HEK293T (cell line): ENCODE measurements at regions not wholly inside any gene's neighbourhood (a gene's known extent, or its start where the extent isn't known, plus 50 kb on each side); places are given as distances from the start of the nearest gene placed in this dataset.

Experiments used
- CTCF ChIA-PET: fragments of 350-600 bp; formaldehyde crosslinking; extraction: SDS; loops from one replicate; lab custom pipeline; 2021; ENCODE audit warnings: antibody characterized with exemption, inconsistent platforms; lab: Yijun Ruan, JAX
- POLR2A ChIA-PET: fragments of 350-600 bp; formaldehyde crosslinking; extraction: SDS; loops from one replicate; lab custom pipeline; 2020; ENCODE audit warnings: antibody characterized with exemption, inconsistent platforms; lab: Yijun Ruan, JAX
- DNase-seq: peaks from one replicate; pipeline ENCODE4 v3.0.0; 2012; ENCODE audit warnings: mixed read lengths; ENCODE audit errors: extremely low spot score
- ARNT ChIP-seq: fragments of 450-650 bp; IDR thresholded peaks from 2 replicates; pipeline ENCODE4 v1.6.1; 2017; ENCODE audit warnings: mild to moderate bottlenecking
- BHLHE40 ChIP-seq: fragments of 450-650 bp; IDR thresholded peaks from 2 replicates; pipeline ENCODE4 v1.6.1; 2016; ENCODE audit warnings: mild to moderate bottlenecking, moderate library complexity, borderline replicate concordance
- CTBP1 ChIP-seq: fragments of 450-650 bp; IDR thresholded peaks from 2 replicates; pipeline ENCODE4 v1.6.1; 2016; ENCODE audit warnings: borderline replicate concordance
- ELF4 ChIP-seq: fragments of 450-650 bp; IDR thresholded peaks from 2 replicates; pipeline ENCODE4 v1.6.1; 2017; ENCODE audit warnings: antibody characterized with exemption
- FOXA1 ChIP-seq: fragments of 450-650 bp; IDR thresholded peaks from 2 replicates; pipeline ENCODE4 v1.6.1; 2016; ENCODE audit warnings: mild to moderate bottlenecking
- FOXK2 ChIP-seq: fragments of 450-650 bp; IDR thresholded peaks from 2 replicates; pipeline ENCODE4 v1.6.1; 2016; ENCODE audit warnings: mild to moderate bottlenecking
- FOXM1 ChIP-seq: fragments of 450-650 bp; IDR thresholded peaks from 2 replicates; pipeline ENCODE4 v1.6.1; 2017; ENCODE audit warnings: mild to moderate bottlenecking, borderline replicate concordance
- HDGF ChIP-seq: fragments of 450-650 bp; IDR thresholded peaks from 2 replicates; pipeline ENCODE4 v1.6.1; 2017; ENCODE audit warnings: antibody characterized with exemption, borderline replicate concordance
- L3MBTL2 ChIP-seq: fragments of 450-650 bp; conservative IDR thresholded peaks from 2 replicates; pipeline ENCODE4 v1.6.1; 2016; ENCODE audit warnings: mild to moderate bottlenecking
- LEF1 ChIP-seq: fragments of 450-650 bp; IDR thresholded peaks from 2 replicates; pipeline ENCODE4 v1.6.1; 2017; ENCODE audit warnings: mild to moderate bottlenecking, borderline replicate concordance
- NFRKB ChIP-seq: fragments of 450-650 bp; IDR thresholded peaks from 2 replicates; pipeline ENCODE4 v1.6.1; 2016; ENCODE audit warnings: mild to moderate bottlenecking, moderate library complexity
- SP1 ChIP-seq: fragments of 450-650 bp; IDR thresholded peaks from 2 replicates; pipeline ENCODE4 v1.6.1; 2017
- SUZ12 ChIP-seq: fragments of 450-650 bp; IDR thresholded peaks from 2 replicates; pipeline ENCODE4 v1.6.1; 2016; ENCODE audit warnings: mild to moderate bottlenecking
- TARDBP ChIP-seq: fragments of 450-650 bp; IDR thresholded peaks from 2 replicates; pipeline ENCODE4 v1.6.1; 2016
- ZNF384 ChIP-seq: fragments of 450-650 bp; IDR thresholded peaks from 2 replicates; pipeline ENCODE4 v1.6.1; 2016
- TF ChIP-seq, protein P1 (sequence below): fragments of 450-650 bp; IDR thresholded peaks from 2 replicates; pipeline ENCODE4 v1.6.1; 2016

DNA sequence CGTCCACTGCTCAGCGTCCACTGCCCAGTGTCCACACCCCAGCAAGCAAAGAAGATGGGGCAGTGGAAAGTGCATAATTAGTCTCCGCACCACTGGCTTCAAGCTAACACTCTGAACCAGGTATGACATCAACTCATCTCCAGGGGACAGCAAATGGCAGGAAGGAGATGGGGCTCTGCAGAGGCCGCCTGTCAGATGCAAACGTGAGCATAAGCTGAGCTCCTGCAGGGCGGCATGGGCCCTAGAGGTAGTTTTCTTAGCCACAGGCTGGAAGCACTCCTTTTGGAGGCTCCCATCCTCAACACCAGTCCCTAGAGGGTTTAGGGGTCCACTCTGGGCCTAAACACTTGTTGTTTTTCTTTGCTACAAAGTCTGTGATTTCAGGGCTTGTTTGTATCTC lies 335.8 kb upstream of the MKI67 start:
- CTCF ChIA-PET = no interaction called here
- TF ChIP-seq ZNF384 (no peak), SP1 (no peak), ELF4 (no peak), FOXM1 (no peak), FOXK2 (no peak), TARDBP (no peak), ARNT (no peak), L3MBTL2 (no peak), LEF1 (no peak), NFRKB (no peak), CTBP1 (no peak), SUZ12 (no peak), HDGF (no peak), FOXA1 (no peak), BHLHE40 (no peak)
- TF ChIP-seq, protein P1, sequence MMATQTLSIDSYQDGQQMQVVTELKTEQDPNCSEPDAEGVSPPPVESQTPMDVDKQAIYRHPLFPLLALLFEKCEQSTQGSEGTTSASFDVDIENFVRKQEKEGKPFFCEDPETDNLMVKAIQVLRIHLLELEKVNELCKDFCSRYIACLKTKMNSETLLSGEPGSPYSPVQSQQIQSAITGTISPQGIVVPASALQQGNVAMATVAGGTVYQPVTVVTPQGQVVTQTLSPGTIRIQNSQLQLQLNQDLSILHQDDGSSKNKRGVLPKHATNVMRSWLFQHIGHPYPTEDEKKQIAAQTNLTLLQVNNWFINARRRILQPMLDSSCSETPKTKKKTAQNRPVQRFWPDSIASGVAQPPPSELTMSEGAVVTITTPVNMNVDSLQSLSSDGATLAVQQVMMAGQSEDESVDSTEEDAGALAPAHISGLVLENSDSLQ = no peak
- POLR2A ChIA-PET = no interaction called here
- DNase-seq = no peak

- TF ChIP-seq LEF1 = no peak
- TF ChIP-seq SP1 = no peak
- no peak for TF ChIP-seq HDGF
- TF ChIP-seq CTBP1 = no peak
- DNase-seq = no peak
- ChIA-PET POLR2A (no interaction called here), CTCF (no interaction called here)
These were observed 336.6 kb upstream of the MKI67 start for GRCh38 chr10:128462844-128463243.

DNA sequence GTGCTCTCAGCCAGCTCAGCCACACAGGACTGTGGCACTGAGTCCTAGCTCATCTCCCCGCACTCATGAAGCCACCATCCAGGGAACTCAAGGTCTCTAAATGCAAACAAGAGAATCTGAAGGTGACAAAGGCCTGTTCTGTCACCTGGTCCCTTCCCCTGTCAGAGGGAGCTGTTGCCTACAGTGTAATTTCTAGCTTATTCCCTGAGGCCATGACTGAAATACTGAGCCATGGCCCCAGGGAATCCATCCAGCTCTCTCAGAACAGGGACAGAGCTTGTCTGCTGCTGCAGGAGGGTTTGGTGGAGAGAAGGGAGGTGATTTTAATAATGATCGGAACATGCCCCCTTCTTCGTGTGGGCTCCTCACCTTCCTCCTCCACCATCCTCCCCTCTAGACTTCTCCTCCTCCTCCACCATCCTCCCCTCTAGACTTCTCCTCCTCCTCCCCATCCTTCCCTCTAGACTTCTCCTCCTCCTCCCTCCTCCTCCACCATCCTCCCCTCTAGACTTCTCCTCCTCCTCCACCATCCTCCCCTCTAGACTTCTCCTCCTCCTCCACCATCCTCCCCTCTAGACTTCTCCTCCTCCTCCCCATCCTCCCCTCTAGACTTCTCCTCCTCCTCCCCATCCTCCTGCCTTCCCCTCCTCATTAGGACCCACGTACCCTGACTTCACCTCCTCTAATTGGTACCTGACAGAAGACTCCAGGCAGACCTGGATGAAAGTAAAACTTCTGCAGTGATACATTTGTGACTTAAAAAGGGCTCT lies 338.0 kb upstream of the MKI67 start:
- CTCF ChIA-PET = no interaction called here
- no peak for TF ChIP-seq FOXK2
- TF ChIP-seq SUZ12 = no peak
- TF ChIP-seq BHLHE40 = no peak
- TF ChIP-seq LEF1 = no peak
- no peak for TF ChIP-seq FOXA1
- TF ChIP-seq FOXM1 = no peak
- no peak for TF ChIP-seq CTBP1
- no peak for TF ChIP-seq NFRKB
- TF ChIP-seq, protein P1 = no peak
- TF ChIP-seq ELF4 = no peak
- TF ChIP-seq ZNF384 = no peak
- TF ChIP-seq ARNT = no peak
- TF ChIP-seq L3MBTL2 = no peak
- TF ChIP-seq SP1 = no peak
- TF ChIP-seq TARDBP = no peak
- no peak for TF ChIP-seq HDGF
- POLR2A ChIA-PET = no interaction called here
- no peak for DNase-seq

- CTCF ChIA-PET = no interaction called here
- no peak for DNase-seq
- no peak for TF ChIP-seq L3MBTL2
- no peak for TF ChIP-seq ZNF384
- no peak for TF ChIP-seq CTBP1
- TF ChIP-seq LEF1 = no peak
- POLR2A ChIA-PET = no interaction called here
These were observed 339.5 kb upstream of the MKI67 start for GRCh38 chr10:128465697-128466096.

GRCh38 chr10:128466831-128467371 lies 340.7 kb upstream of the MKI67 start:
- CTCF ChIA-PET = no interaction called here
- POLR2A ChIA-PET = no interaction called here
- DNase-seq = no peak
- no peak for TF ChIP-seq LEF1
- no peak for TF ChIP-seq ZNF384
- TF ChIP-seq HDGF = no peak
- TF ChIP-seq CTBP1 = no peak
- TF ChIP-seq, protein P1 = no peak
- TF ChIP-seq BHLHE40 = no peak
- no peak for TF ChIP-seq ELF4
- TF ChIP-seq SUZ12 = no peak
- TF ChIP-seq TARDBP = no peak
- no peak for TF ChIP-seq FOXA1
- TF ChIP-seq NFRKB = no peak
- no peak for TF ChIP-seq ARNT
- no peak for TF ChIP-seq L3MBTL2
- TF ChIP-seq FOXM1 = no peak

DNA sequence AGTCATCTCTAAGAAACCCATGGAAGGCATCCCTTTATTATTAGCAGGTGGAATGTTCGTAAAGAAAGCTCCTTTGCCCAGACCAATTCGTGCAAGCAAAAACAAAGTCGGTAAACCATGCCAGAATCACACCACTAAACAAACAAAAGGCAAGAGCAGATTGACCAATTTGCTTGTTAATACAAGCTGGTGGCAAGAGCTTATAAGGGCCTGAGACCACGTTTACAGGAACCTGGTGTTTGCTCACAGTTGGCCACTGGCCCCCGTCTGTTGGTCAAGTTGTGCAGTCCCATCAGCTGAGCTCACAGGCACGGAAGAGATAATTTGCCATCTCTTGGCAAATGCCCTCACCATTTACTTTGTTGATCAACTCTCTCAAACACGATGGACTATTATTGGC lies 342.2 kb upstream of the MKI67 start:
- CTCF ChIA-PET = interaction anchor here (0.6 kb wide), 1 partner anchor 1299 kb away, joined by 3 read pairs; no protein-coding TSS in a partner anchor
- POLR2A ChIA-PET = no interaction called here
- no peak for DNase-seq
- TF ChIP-seq L3MBTL2 (no peak), BHLHE40 (no peak), FOXM1 (no peak), CTBP1 (no peak), ELF4 (no peak), HDGF (no peak), NFRKB (no peak)
- TF ChIP-seq, protein P1 = no peak
